ENCODE measurements at regions not wholly inside any gene's neighbourhood (a gene's known extent, or its start where the extent isn't known, plus 50 kb on each side); places are given as distances from the start of the nearest gene placed in this dataset.

DNA sequence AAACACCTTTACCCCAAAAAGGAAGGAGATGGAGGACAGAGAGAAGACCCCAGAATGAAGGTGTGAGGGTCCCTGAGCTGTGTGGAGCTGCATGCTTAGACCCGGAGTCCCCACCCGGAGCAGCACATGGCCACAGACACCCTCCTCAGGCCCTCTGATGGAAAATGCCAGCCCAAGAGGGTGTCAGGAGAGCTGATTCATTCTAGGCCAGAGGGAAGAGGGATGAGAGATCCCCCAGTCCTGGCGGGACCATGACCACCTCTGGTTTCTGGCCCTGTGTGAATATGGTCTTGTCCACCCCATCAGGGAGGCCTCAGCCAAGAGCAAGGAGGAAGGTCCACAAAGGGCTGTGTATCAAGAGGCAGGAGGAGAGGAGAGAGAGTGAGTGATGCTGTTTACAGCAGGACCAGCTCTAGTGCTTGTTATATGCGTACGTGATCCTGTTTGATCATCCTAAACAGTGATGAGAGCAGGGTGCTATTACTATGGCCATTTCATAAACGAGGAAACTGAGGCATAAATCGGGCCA is 186.6 kb upstream of the HAAO start:
- H3K79me2 ChIP-seq (ENCODE audit: control insufficient read depth, insufficient read depth, low read length): no peaks in the 10 kb centered on the region

DNA sequence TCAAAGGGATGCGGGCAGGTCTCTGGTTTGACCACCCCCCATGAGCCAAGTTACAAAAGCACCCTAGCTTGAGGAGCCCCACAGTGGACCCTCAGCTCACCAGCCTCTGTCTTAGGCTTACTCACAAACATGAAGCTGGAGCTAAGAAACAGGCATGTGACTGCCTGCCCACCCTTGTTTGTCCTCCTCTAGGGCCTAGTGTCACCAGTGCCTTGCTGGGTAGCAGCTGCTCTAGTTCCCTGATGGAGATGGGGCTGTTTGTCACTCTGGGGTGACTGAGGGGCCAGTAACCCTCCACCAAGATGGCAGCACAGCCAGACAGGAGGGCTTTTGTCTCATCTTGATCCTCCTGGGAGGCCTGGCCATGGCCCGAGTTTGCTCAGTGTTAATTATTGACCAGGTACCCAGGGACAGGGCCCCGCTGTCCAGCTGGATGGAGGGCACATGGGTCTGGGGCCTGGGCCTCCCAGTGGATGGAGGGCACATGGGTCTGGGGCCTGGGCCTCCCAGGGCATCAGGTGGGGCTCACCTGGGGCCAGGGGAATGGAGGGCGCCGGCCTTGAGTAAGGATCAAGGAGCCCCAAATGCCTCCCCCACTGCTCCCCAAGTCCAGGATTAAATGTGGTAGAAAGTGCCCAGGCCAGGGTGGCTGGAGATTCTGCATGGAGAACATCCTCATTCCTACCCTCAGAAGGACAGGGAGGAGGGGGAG is 185.9 kb upstream of the HAAO start:
- H3K9ac ChIP-seq (ENCODE audit: insufficient read depth, low read length): no peak overlapping the region
- no peaks in the 10 kb centered on the region for H4K20me1 ChIP-seq (ENCODE audit: control insufficient read depth, extremely low read depth, insufficient read depth, low read length)
- no peaks in the 10 kb centered on the region for H3K79me2 ChIP-seq (ENCODE audit: control insufficient read depth, insufficient read depth, low read length)
- DNase-seq (ENCODE audit: low read depth in 2 of 2): no peak
- H3K27me3 ChIP-seq (ENCODE audit: control insufficient read depth, insufficient read depth, low read length): no peaks in the 10 kb centered on the region
- no peak overlapping the region for H3K27ac ChIP-seq (ENCODE audit: insufficient read depth, low read length)
- H3K4me3 ChIP-seq (replicated peaks in 1 of 4; ENCODE audit: control extremely low read depth in 1 of 4, insufficient read depth in 1 of 4, low read depth in 3 of 4, low read length in 4 of 4): no peak overlapping the region
- no peak overlapping the region for H2AFZ ChIP-seq (ENCODE audit: low read length)
- H3K36me3 ChIP-seq (ENCODE audit: control insufficient read depth, insufficient read depth, low read length): no peaks in the 10 kb centered on the region
- peaks cover 17% of the 10 kb centered on the region for H3K4me1 ChIP-seq (ENCODE audit: control insufficient read depth, extremely low read depth, insufficient read depth, low read length)
- no peaks in the 10 kb centered on the region for H3K9me3 ChIP-seq (ENCODE audit: control insufficient read depth, insufficient read depth, low read depth, low read length)
- TF ChIP-seq CTCF (conservative IDR thresholded peaks at IDR 0.05 in 1 of 2, IDR thresholded peaks at IDR 0.05 in 1 of 2; ENCODE audit: low read depth in 1 of 2, low read length in 2 of 2) (no peak), EZH2 (IDR thresholded peaks at IDR 0.05; ENCODE audit: low read length, missing control alignments) (no peak)
- no peak overlapping the region for H3K4me2 ChIP-seq (ENCODE audit: extremely low read depth, insufficient read depth, low read length)

More for the DNA sequence above, 186.6 kb upstream of the HAAO start:
- no peak overlapping the region for H3K9ac ChIP-seq (ENCODE audit: insufficient read depth, low read length)
- TF ChIP-seq CTCF (conservative IDR thresholded peaks at IDR 0.05 in 1 of 2, IDR thresholded peaks at IDR 0.05 in 1 of 2; ENCODE audit: low read depth in 1 of 2, low read length in 2 of 2): no peak
- no peak for TF ChIP-seq EZH2 (IDR thresholded peaks at IDR 0.05; ENCODE audit: low read length, missing control alignments)
- H3K27me3 ChIP-seq (ENCODE audit: control insufficient read depth, insufficient read depth, low read length): no peaks in the 10 kb centered on the region
- no peak overlapping the region for H2AFZ ChIP-seq (ENCODE audit: low read length)
- no peaks in the 10 kb centered on the region for H4K20me1 ChIP-seq (ENCODE audit: control insufficient read depth, extremely low read depth, insufficient read depth, low read length)
- no peak overlapping the region for H3K27ac ChIP-seq (ENCODE audit: insufficient read depth, low read length)
- H3K4me2 ChIP-seq (ENCODE audit: extremely low read depth, insufficient read depth, low read length): no peak overlapping the region
- no peak overlapping the region for H3K4me3 ChIP-seq (replicated peaks in 1 of 4; ENCODE audit: control extremely low read depth in 1 of 4, insufficient read depth in 1 of 4, low read depth in 3 of 4, low read length in 4 of 4)
- no peak for DNase-seq (ENCODE audit: low read depth in 2 of 2)
- peaks cover 15% of the 10 kb centered on the region for H3K4me1 ChIP-seq (ENCODE audit: control insufficient read depth, extremely low read depth, insufficient read depth, low read length)
- no peaks in the 10 kb centered on the region for H3K9me3 ChIP-seq (ENCODE audit: control insufficient read depth, insufficient read depth, low read depth, low read length)
- H3K36me3 ChIP-seq (ENCODE audit: control insufficient read depth, insufficient read depth, low read length): no peaks in the 10 kb centered on the region

GRCh38 chr2:42977270-42978174 is 185.1 kb upstream of the HAAO start:
- no peak overlapping the region for H2AFZ ChIP-seq (ENCODE audit: low read length)
- H3K4me3 ChIP-seq (replicated peaks in 1 of 4; ENCODE audit: control extremely low read depth in 1 of 4, insufficient read depth in 1 of 4, low read depth in 3 of 4, low read length in 4 of 4): no peak overlapping the region
- H3K9me3 ChIP-seq (ENCODE audit: control insufficient read depth, insufficient read depth, low read depth, low read length): no peaks in the 10 kb centered on the region
- TF ChIP-seq EZH2 (IDR thresholded peaks at IDR 0.05; ENCODE audit: low read length, missing control alignments): no peak
- no peak for TF ChIP-seq CTCF (conservative IDR thresholded peaks at IDR 0.05 in 1 of 2, IDR thresholded peaks at IDR 0.05 in 1 of 2; ENCODE audit: low read depth in 1 of 2, low read length in 2 of 2)
- no peak overlapping the region for H3K27ac ChIP-seq (ENCODE audit: insufficient read depth, low read length)
- H3K9ac ChIP-seq (ENCODE audit: insufficient read depth, low read length): no peak overlapping the region
- no peaks in the 10 kb centered on the region for H3K36me3 ChIP-seq (ENCODE audit: control insufficient read depth, insufficient read depth, low read length)
- peaks cover 17% of the 10 kb centered on the region for H3K4me1 ChIP-seq (ENCODE audit: control insufficient read depth, extremely low read depth, insufficient read depth, low read length)
- H3K27me3 ChIP-seq (ENCODE audit: control insufficient read depth, insufficient read depth, low read length): no peaks in the 10 kb centered on the region
- H3K4me2 ChIP-seq (ENCODE audit: extremely low read depth, insufficient read depth, low read length): no peak overlapping the region
- no peaks in the 10 kb centered on the region for H4K20me1 ChIP-seq (ENCODE audit: control insufficient read depth, extremely low read depth, insufficient read depth, low read length)
- no peak for DNase-seq (ENCODE audit: low read depth in 2 of 2)
- no peaks in the 10 kb centered on the region for H3K79me2 ChIP-seq (ENCODE audit: control insufficient read depth, insufficient read depth, low read length)

Data from fibroblast of lung (primary cell).